K562 (cell line): ENCODE measurements at regions not wholly inside any gene's neighbourhood (a gene's known extent, or its start where the extent isn't known, plus 50 kb on each side); places are given as distances from the start of the nearest gene placed in this dataset.

ENCODE experiments used
- ATAC-seq: fragments of 200-7000 bp; cut with Tn5 transposase; 3 replicates; pipeline ENCODE4 v1.9.1; 2020; ENCODE audit warnings: moderate library complexity
- BruUV-seq: library from RNA; stranded (reverse); fragments of 400-500 nt; replicated peaks from 2 replicates; lab custom pipeline; 2021; lab: Mats Ljungman, UMichigan
- CTCF ChIA-PET: fragments of 300-600 bp; formaldehyde crosslinking; extraction: SDS; loops from one replicate; lab custom pipeline; 2021; ENCODE audit warnings: low intra/inter-chr PET ratio; lab: Yijun Ruan, JAX
- POLR2A ChIA-PET: fragments of 300-600, 350-650 bp; sonication (Branson Sonifier 250); formaldehyde crosslinking; extraction: SDS; loops from one replicate; lab custom pipeline; 2021; ENCODE audit warnings: antibody characterized with exemption, inconsistent platforms; lab: Yijun Ruan, JAX
- DNase-seq, 4 experiments: peaks; one replicate each; pipeline versions ENCODE4 v3.0.0 to v3.0.0-alpha.2; 2011 to 2018; ENCODE audit warnings: low spot score in 3 of 4, mixed read lengths in 3 of 4; ENCODE audit errors: extremely low read depth in 1 of 4
- FAIRE-seq: peaks from 2 replicates; lab custom pipeline; 2011; peaks lifted over from hg19 to GRCh38; lab: Jason Lieb, UNC
- H2AFZ ChIP-seq: 2 replicates; pipeline ENCODE4 v1.6.0; 2011; ENCODE audit warnings: low read depth, low read length, control low read depth, inconsistent platforms
- H3K27ac ChIP-seq: fragments of 200-600 bp; 3 replicates; pipeline ENCODE4 v1.8.0; 2011; ENCODE audit warnings: low read depth, mild to moderate bottlenecking, control low read depth, inconsistent platforms, low read length, moderate library complexity, mixed read lengths; ENCODE audit errors: extremely low read depth
- H3K27me3 ChIP-seq, 2 experiments: fragments of 300-600 bp in 1 of 2; 2 replicates in 1 of 2; 3 replicates in 1 of 2; pipeline versions ENCODE4 v1.6.0 to v1.8.0; 2011; ENCODE audit warnings: inconsistent platforms in 2 of 2, low read length in 2 of 2, mild to moderate bottlenecking in 1 of 2, mixed read lengths in 1 of 2, moderate library complexity in 1 of 2; ENCODE audit not compliant: control insufficient read depth in 2 of 2, insufficient read depth in 2 of 2
- H3K36me3 ChIP-seq: fragments of 300-600 bp; 3 replicates; pipeline ENCODE4 v1.8.0; 2011; ENCODE audit warnings: mild to moderate bottlenecking, low read length, inconsistent platforms; ENCODE audit not compliant: control insufficient read depth, insufficient read depth
- H3K4me1 ChIP-seq, 2 experiments: fragments of 200-600 bp in 1 of 2; replicated peaks in 1 of 2; 2 replicates in 1 of 2; 3 replicates in 1 of 2; pipeline versions ENCODE4 v1.5.1 to v1.8.0; 2011; ENCODE audit warnings: inconsistent platforms in 2 of 2, low read length in 2 of 2, mild to moderate bottlenecking in 1 of 2, mixed read lengths in 1 of 2, moderate library complexity in 1 of 2; ENCODE audit not compliant: control insufficient read depth in 2 of 2, insufficient read depth in 2 of 2
- H3K4me2 ChIP-seq: 2 replicates; pipeline ENCODE4 v1.6.1; 2011; ENCODE audit warnings: low read length, control low read depth, inconsistent platforms, mixed read lengths; ENCODE audit not compliant: insufficient read depth
- H3K4me3 ChIP-seq: fragments of 200-600 bp; sonication (generic), shearing (Covaris generic); 2 replicates; pipeline ENCODE4 v1.5.1; 2016; ENCODE audit warnings: control low read depth, inconsistent platforms
- H3K79me2 ChIP-seq: fragments of 200-600 bp; 3 replicates; pipeline ENCODE4 v1.8.0; 2011; ENCODE audit warnings: low read length, inconsistent platforms; ENCODE audit not compliant: control insufficient read depth, insufficient read depth
- H3K9ac ChIP-seq, 2 experiments: 2 replicates each; pipeline versions ENCODE4 v1.6.0 to v1.6.1; 2011; ENCODE audit warnings: low read depth in 2 of 2, low read length in 2 of 2, control low read depth in 1 of 2, inconsistent platforms in 1 of 2, mild to moderate bottlenecking in 1 of 2, mixed read lengths in 1 of 2; ENCODE audit not compliant: insufficient read depth in 1 of 2
- H3K9me1 ChIP-seq: one replicate; pipeline ENCODE4 v1.6.0; 2011; ENCODE audit warnings: inconsistent platforms, mild to moderate bottlenecking, low read length, moderate library complexity; ENCODE audit not compliant: control insufficient read depth, insufficient read depth
- H3K9me3 ChIP-seq: replicated peaks from 2 replicates; pipeline ENCODE4 v1.5.1; 2011; ENCODE audit warnings: low read depth, low read length, inconsistent platforms; ENCODE audit not compliant: control insufficient read depth, insufficient read depth
- H4K20me1 ChIP-seq: replicated peaks from 2 replicates; pipeline ENCODE4 v1.6.1; 2011; ENCODE audit warnings: low read length, inconsistent platforms, mixed read lengths; ENCODE audit not compliant: control insufficient read depth, insufficient read depth
- KAT7 ChIP-seq: sonication (generic); formaldehyde crosslinking; IDR thresholded peaks from 2 replicates; pipeline ENCODE4 v1.8.0; 2022; ENCODE audit warnings: missing genetic modification reagents, mild to moderate bottlenecking, borderline replicate concordance
- ZBTB9 ChIP-seq: fragments of 450-650 bp; formaldehyde crosslinking; IDR thresholded peaks from 2 replicates; pipeline ENCODE4 v1.4.0; 2020; ENCODE audit warnings: mild to moderate bottlenecking, moderate library complexity
- ZNF77 ChIP-seq: fragments of 250-450 bp; sonication (Bioruptor Pico); IDR thresholded peaks from 2 replicates; pipeline ENCODE4 v1.5.0; 2020
- WGBS: fragments of 100-300 bp; shearing (Covaris generic); methylation state at CpG from one replicate; pipeline ENCODE4 v1.1.6; 2016; ENCODE audit warnings: low coverage, mixed read lengths; ENCODE audit not compliant: insufficient coverage; ENCODE audit errors: missing lambda C conversion rate; 5-methylcytosine and 5-hydroxymethylcytosine counted together
- in situ Hi-C: fragments of 300-500 bp; cut with MboI; formaldehyde crosslinking; loops from 4 replicates; pipeline ENCODE4 v1.15.0; 2018; ENCODE audit warnings: inconsistent platforms, mixed read lengths
- intact Hi-C: fragments of 100-400 bp; cut with micrococcal nuclease; formaldehyde crosslinking; loops from 2 replicates; pipeline ENCODE4 v1.14.2; 2022
- TF ChIP-seq, protein P1 (sequence below): fragments of 450-650 bp; IDR thresholded peaks from 2 replicates; pipeline ENCODE4 v1.6.1; 2016; ENCODE audit warnings: borderline replicate concordance
- TF ChIP-seq, protein P2 (sequence below): fragments of 450-650 bp; formaldehyde crosslinking; IDR thresholded peaks from 2 replicates; pipeline ENCODE4 v1.4.0; 2020; ENCODE audit warnings: mild to moderate bottlenecking, moderate library complexity

GRCh38 chr2:9722451-9722850 lies 91.7 kb upstream of the YWHAQ start:
- Histone ChIP-seq H3K4me3 (no peak overlapping the region), H4K20me1 (no peaks in the 10 kb centered on the region), H3K9me1 (no peaks in the 10 kb centered on the region), H2AFZ (no peak overlapping the region), H3K9ac (no peak overlapping the region), H3K4me2 (no peak overlapping the region), H3K27ac (no peak overlapping the region), H3K79me2 (no peaks in the 10 kb centered on the region), H3K36me3 (no peaks in the 10 kb centered on the region), H3K4me1 (peaks cover 4 to 5% of the 10 kb centered on the region in 2 experiments; a peak in 4 of 5 replicates), H3K9me3 (no peaks in the 10 kb centered on the region), H3K27me3 (no peaks in the 10 kb centered on the region)
- ATAC-seq (no peak), FAIRE-seq (no peak), DNase-seq (no peak)
- CTCF ChIA-PET, result no interaction called here
- BruUV-seq, result no TSS peak
- 50% methylated on average over 1 of the region's 4 CpGs for WGBS
- in situ Hi-C loops (no loop called here), intact Hi-C loops (no loop called here)
- TF ChIP-seq, protein P1, sequence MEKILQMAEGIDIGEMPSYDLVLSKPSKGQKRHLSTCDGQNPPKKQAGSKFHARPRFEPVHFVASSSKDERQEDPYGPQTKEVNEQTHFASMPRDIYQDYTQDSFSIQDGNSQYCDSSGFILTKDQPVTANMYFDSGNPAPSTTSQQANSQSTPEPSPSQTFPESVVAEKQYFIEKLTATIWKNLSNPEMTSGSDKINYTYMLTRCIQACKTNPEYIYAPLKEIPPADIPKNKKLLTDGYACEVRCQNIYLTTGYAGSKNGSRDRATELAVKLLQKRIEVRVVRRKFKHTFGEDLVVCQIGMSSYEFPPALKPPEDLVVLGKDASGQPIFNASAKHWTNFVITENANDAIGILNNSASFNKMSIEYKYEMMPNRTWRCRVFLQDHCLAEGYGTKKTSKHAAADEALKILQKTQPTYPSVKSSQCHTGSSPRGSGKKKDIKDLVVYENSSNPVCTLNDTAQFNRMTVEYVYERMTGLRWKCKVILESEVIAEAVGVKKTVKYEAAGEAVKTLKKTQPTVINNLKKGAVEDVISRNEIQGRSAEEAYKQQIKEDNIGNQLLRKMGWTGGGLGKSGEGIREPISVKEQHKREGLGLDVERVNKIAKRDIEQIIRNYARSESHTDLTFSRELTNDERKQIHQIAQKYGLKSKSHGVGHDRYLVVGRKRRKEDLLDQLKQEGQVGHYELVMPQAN, result no peak
- TF ChIP-seq ZNF77 (CRISPR knock-in tag), result no peak
- TF ChIP-seq, protein P2, sequence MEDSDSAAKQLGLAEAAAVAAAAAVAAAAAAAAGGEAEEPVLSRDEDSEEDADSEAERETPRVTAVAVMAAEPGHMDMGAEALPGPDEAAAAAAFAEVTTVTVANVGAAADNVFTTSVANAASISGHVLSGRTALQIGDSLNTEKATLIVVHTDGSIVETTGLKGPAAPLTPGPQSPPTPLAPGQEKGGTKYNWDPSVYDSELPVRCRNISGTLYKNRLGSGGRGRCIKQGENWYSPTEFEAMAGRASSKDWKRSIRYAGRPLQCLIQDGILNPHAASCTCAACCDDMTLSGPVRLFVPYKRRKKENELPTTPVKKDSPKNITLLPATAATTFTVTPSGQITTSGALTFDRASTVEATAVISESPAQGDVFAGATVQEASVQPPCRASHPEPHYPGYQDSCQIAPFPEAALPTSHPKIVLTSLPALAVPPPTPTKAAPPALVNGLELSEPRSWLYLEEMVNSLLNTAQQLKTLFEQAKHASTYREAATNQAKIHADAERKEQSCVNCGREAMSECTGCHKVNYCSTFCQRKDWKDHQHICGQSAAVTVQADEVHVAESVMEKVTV (CRISPR knock-in tag), result no peak
- no peak for TF ChIP-seq KAT7 (CRISPR knock-in tag)
- TF ChIP-seq ZBTB9 (CRISPR knock-in tag), result no peak
- POLR2A ChIA-PET, result no interaction called here
